Right atrium auricular region (tissue), 2 donors: ENCODE measurements at regions not wholly inside any gene's neighbourhood (a gene's known extent, or its start where the extent isn't known, plus 50 kb on each side); places are given as distances from the start of the nearest gene placed in this dataset.

Source experiments
- DNase-seq: peaks from one replicate; pipeline ENCODE4 v3.0.0-alpha.2; 2019; ENCODE audit warnings: low spot score
- H3K27ac ChIP-seq, 2 donors: fragments of 200-600 bp; sonication (generic); 1 replicate in 1 of 2; 2 replicates in 1 of 2; pipeline ENCODE4 v1.5.1; 2016 to 2019
- H3K27me3 ChIP-seq, 2 donors: fragments of 200-600 bp; sonication (generic); one replicate each; pipeline versions ENCODE4 v1.5.1 to v1.6.0; 2017 to 2019
- H3K36me3 ChIP-seq: fragments of 200-600 bp; sonication (generic); one replicate; pipeline ENCODE4 v1.5.1; 2016
- H3K4me1 ChIP-seq, 2 donors: fragments of 200-600 bp; sonication (generic); one replicate each; pipeline versions ENCODE4 v1.5.1 to v1.6.0; 2017 to 2019
- H3K4me3 ChIP-seq, 2 donors: fragments of 200-600 bp; sonication (generic); 1 replicate in 1 of 2; 2 replicates in 1 of 2; pipeline ENCODE4 v1.5.1; 2017 to 2019; ENCODE audit warnings: mild to moderate bottlenecking in 1 of 2, moderate library complexity in 1 of 2
- H3K9me3 ChIP-seq, 2 donors: fragments of 200-600 bp; sonication (generic); one replicate each; pipeline ENCODE4 v1.5.1; 2019
- CTCF ChIP-seq, 2 donors: fragments of 200-600 bp; sonication (generic); IDR thresholded peaks; one replicate each; pipeline ENCODE4 v1.5.1; 2019; ENCODE audit warnings: antibody characterized with exemption in 2 of 2

DNA sequence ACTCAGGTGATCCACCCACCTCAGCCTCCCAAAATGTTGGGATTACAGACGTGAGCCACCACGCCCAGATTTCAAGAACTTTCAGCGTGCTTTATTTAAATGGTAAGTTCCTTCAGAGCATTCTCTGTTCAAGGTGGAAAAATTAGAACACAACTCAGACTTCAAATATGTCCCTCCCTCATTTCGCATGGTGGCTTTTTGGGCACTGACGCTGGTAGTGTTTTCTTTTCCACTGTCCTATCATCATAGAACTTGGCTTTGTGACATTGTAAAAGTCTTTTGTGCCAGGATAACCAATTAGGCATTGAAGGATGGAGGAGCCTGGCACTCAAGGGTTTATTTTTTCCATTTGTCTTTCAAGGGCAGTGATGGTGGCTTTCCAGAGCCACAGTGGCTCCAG is 190.8 kb downstream of the NUAK1 start:
- DNase-seq, result no peak
- peaks cover 0 to 38% of the 10 kb centered on the region in 2 donors for H3K4me1 ChIP-seq
- H3K9me3 ChIP-seq, result no peaks in the 10 kb centered on the region
- TF ChIP-seq CTCF (IDR thresholded peaks at IDR 0.05), result no peak
- H3K4me3 ChIP-seq, result no peak overlapping the region
- H3K36me3 ChIP-seq, result no peaks in the 10 kb centered on the region
- H3K27ac ChIP-seq, result no peak overlapping the region
- no peaks in the 10 kb centered on the region for H3K27me3 ChIP-seq

DNA sequence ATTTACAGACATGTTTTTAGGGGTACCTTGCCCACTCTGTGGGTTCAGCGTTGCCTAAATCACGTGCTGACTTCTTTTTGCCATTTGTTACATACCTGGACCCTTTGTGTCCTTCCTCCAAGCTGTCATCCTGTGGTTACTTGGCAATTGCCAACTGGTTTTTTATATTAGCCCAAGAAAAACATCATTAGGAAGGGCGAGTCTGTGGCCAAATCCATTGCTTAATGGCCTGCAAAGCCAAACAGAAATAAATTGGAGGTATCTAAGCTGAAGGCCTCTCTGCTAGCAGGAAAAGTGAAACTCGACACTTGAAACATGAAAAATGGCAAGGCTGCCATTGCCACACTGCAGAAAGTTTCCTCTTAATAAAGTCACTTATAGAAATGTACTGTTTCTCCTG is 190.4 kb downstream of the NUAK1 start:
- no peak overlapping the region for H3K4me3 ChIP-seq
- H3K9me3 ChIP-seq, result no peaks in the 10 kb centered on the region
- H3K36me3 ChIP-seq, result no peaks in the 10 kb centered on the region
- H3K27me3 ChIP-seq, result no peaks in the 10 kb centered on the region
- no peak for TF ChIP-seq CTCF (IDR thresholded peaks at IDR 0.05)
- no peak overlapping the region for H3K27ac ChIP-seq
- peaks cover 0 to 38% of the 10 kb centered on the region in 2 donors for H3K4me1 ChIP-seq
- no peak for DNase-seq

DNA sequence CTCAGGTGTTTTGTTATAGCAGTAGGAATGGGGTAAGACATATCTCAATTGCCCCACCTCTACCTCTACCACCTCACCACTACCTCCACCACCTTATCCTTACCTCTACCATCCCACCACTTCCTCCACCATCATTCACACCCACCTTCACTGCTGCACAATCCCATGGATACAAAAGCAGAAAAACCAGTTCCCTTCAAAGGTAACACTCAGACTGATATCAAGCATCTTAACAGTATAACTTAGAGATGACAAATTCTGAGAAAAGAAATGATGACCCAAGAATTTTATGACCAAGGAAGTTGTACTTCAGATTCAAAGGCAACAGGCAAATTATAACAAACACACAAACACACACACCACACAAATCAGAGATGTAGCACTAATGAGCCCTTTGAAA is 189.4 kb downstream of the NUAK1 start:
- Histone ChIP-seq H3K27me3 (no peaks in the 10 kb centered on the region), H3K4me1 (peaks cover 0 to 38% of the 10 kb centered on the region in 2 donors), H3K4me3 (no peak overlapping the region), H3K27ac (no peak overlapping the region), H3K9me3 (no peaks in the 10 kb centered on the region), H3K36me3 (no peaks in the 10 kb centered on the region)
- TF ChIP-seq CTCF (IDR thresholded peaks at IDR 0.05), result no peak
- DNase-seq, result no peak

- Histone ChIP-seq H3K4me1 (peaks cover 0 to 46% of the 10 kb centered on the region in 2 donors), H3K27ac (no peak overlapping the region), H3K27me3 (no peaks in the 10 kb centered on the region), H3K36me3 (no peaks in the 10 kb centered on the region), H3K4me3 (no peak overlapping the region), H3K9me3 (no peaks in the 10 kb centered on the region)
- no peak for TF ChIP-seq CTCF (IDR thresholded peaks at IDR 0.05)
- no peak for DNase-seq
Measured at GRCh38 chr12:105951732-105952131, 187.0 kb downstream of the NUAK1 start.

DNA sequence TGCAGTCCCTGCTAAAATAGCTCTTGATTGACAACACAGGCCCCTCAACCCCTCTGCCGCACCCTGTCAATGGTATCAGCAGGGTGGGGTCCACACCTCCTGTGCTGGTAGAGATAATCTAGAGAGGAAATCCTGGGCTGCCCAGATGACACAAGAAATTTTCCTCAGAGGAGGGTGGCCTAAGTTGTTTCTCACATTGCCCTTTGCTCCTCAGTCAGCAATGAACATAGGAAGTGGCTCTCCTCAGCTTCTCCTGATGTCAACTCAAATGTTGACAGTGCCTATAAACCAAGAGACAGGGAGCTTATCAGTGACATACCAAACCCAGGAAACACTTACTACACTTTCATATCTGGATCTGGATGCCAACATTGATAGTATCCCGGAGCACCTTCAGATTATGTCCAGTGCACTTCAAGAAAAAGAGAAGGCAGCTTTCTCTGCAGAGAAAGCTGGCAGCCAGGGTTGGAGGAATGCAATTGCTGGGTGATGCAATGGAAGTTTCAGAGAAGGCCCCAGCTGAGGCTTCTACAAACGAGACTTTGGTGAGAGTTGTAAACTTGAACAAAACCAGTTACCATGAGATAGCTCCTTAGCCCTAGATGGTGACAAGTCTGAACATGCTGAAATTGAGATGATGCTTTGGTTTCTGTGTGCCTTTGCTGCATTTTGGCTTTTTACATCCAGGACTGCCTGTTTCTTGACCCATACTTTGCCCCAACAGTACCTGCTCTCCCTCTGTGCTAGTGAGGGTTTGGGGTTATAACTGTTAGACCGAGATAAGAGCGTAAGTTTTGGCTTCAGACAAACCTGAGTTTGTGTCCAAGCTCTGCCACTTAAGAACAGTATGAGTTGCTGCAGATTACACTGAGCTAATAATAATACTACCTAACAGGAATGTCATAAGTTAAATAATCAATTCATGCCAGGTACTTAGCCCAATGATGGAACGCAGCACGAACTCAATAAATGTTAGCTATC is 183.5 kb downstream of the NUAK1 start:
- H3K27me3 ChIP-seq, result no peaks in the 10 kb centered on the region
- H3K36me3 ChIP-seq, result no peaks in the 10 kb centered on the region
- H3K4me3 ChIP-seq, result no peak overlapping the region
- no peak for TF ChIP-seq CTCF (IDR thresholded peaks at IDR 0.05)
- no peak for DNase-seq
- no peaks in the 10 kb centered on the region for H3K9me3 ChIP-seq
- peaks cover 0 to 31% of the 10 kb centered on the region in 2 donors for H3K4me1 ChIP-seq
- H3K27ac ChIP-seq, result no peak overlapping the region
